NCI-H128 (cell line): ENCODE measurements at regions not wholly inside any gene's neighbourhood (a gene's known extent, or its start where the extent isn't known, plus 50 kb on each side); places are given as distances from the start of the nearest gene placed in this dataset.

Experiments used
- DNase-seq: peaks from one replicate; lab custom pipeline; 2025; ENCODE audit not compliant: unreplicated experiment; lab: John Stamatoyannopoulos, UW

DNA sequence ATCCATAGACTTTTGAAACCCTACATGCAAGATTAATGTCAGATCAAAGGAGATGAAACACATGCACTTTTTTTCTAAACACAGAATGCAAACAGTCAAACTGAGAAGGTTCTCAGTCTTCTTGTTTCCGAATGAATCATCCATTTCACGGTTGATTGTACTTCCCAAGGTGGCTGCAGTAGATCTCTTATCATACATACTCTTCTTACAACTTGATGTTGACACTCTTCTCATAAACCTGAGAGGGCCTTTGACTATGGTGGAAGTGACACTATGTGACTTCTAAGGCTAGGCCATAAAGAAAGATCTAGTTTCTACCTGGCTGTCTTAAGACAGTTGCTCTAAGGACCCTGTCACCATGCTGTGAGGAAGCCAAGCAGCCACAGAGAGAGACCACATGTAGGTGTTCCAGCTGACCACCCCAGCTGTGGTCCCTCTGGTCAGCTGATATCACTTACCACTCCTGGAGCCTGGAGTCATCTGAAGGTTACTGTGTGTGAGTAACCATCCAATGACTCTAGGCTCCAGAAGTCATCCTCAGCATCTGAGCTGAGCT lies 67.2 kb upstream of the HMGA2 start:
- no peak for DNase-seq

DNA sequence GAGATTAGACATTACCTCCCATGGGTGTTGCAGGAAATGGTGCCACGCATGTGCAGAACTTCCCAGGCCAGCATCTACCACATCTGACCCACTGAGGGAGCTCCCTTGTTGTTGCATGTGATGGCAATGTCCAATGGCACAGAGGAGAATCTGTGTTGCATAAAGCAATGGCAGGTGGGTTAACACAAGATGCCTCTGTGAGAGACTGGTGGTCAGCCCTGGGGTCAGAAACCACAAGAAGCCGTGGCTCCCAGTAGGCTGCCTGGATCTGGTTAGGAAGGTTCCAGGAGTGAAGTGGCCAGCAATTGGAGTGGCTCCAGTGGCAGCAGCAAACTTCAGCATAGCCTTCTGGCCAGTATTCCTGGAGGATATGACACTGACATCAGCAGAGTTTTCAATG lies 65.9 kb upstream of the HMGA2 start:
- no peak for DNase-seq

DNA sequence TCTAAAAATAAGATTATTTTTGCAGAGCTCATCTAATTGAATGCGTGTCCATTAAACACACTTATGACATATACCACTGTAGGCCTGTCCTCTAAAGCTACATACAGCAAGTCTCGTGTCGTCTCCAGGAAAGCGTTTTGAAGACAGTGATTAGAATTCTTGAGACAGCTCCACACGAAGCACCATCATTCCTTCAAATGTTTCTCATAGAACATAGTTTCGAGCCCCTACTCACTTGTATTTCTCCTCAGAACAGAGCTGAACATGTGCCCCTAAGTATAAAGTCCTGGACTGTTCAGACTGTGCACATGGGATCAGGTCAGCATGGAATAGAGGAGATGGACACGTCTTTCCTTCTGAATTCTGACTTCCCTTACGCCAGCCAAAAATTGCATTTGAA lies 64.5 kb upstream of the HMGA2 start:
- DNase-seq = no peak

DNA sequence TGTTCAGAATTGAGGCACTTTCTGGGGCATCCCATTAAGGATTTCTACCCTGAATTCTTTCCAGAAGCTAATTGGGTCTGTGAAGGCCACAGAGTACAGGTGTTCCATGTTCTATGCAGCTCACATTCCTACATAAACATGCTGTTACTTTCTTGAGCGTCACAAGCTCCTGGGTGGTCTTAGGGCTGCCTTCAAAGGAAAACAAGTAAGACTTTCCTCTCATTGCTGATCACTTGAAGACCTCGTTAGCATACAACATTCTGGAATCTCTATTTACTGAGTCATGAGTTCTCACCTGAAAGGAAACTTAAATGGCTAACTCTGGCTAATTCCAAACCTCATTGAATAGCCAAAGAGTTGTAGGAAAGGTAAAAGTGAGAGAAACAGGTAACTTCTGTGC lies 63.0 kb upstream of the HMGA2 start:
- no peak for DNase-seq

DNA sequence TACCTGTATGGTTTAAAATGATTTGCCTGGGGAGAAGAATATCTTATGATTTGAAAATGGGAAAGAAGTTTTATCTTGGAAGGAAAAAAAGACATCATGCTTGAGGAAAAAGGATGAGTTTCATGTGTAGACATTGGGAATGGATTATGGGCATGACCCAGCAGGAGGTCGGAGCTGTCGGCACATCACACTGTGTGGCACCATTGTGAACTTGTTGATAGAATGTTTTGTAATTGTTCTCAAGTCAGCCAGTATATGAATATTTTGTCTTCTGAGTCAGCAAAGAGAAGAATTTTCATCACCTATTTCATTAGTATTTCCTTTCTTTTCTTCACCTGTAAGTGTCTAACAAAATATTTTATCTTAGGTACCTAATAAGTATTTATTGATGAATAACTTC lies 60.0 kb upstream of the HMGA2 start:
- DNase-seq = no peak

DNA sequence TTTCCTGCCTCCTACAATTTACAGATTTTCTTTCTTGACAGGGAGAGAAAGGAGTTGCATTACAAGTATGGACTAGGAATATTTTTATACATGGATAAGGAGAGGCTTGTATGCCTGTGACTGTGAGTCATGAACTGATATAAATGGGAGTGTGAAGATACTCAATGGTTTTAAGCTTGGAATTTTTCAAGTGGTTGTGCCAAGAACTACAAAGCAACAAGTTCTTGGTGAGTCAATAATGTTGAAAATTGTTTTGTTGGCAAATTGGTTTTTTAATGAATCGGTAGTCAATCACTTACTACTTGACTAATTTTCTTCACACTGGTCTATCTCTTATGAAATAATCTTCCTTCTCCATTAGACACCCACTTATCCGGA lies 58.9 kb upstream of the HMGA2 start:
- no peak for DNase-seq

DNA sequence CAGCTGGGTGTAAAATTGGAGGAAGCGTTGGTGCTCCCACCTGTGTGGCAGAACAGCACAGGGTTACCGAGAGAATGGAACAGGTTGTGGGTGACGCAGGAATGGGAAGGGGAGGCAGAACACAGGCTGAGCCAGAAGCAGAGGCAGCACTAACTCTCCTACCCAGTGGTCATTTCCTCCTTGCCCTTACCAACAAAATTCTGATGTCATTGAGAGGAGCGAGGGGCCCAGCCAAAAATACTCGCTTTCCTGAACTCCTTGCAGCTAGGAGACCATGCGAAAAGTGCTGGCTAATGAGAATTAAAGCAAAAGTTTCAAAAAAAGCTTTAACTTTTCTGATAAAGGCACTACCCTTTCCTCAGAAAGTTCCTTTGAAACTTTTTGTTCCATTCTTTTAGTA lies 54.4 kb upstream of the HMGA2 start:
- DNase-seq = no peak
